ENCODE measurements at regions not wholly inside any gene's neighbourhood (a gene's known extent, or its start where the extent isn't known, plus 50 kb on each side); places are given as distances from the start of the nearest gene placed in this dataset.
A peak's percentile ranks its signal among the peaks of the same experiment; 100 is the strongest.

GRCh38 chr2:611519-611918 is 65.7 kb downstream of the TMEM18 start:
- no peak overlapping the region for H3K4me2 ChIP-seq
- Mint-ChIP-seq H3K27me3 (ENCODE audit: insufficient read depth, low read depth) (no peaks in the 10 kb centered on the region), H3K4me1 (peaks cover 18% of the 10 kb centered on the region), H3K36me3 (no peaks in the 10 kb centered on the region), H3K27ac (no peak overlapping the region), H3K4me3 (no peak overlapping the region), H3K9me3 (no peaks in the 10 kb centered on the region)
- H3K9ac ChIP-seq: no peak overlapping the region
- H3F3A ChIP-seq (ENCODE audit: low read depth): no peaks in the 10 kb centered on the region
- no peaks in the 10 kb centered on the region for H3K79me2 ChIP-seq (ENCODE audit: low read depth)
- H3K36me3 ChIP-seq: no peaks in the 10 kb centered on the region
- DNase-seq (ENCODE audit: low spot score): peak; percentile 1
- H3K9me3 ChIP-seq (ENCODE audit: low read depth): no peaks in the 10 kb centered on the region
- no peaks in the 10 kb centered on the region for H3K4me1 ChIP-seq
- no peak overlapping the region for H2AFZ ChIP-seq (replicated peaks)
- no peaks in the 10 kb centered on the region for H3K27me3 ChIP-seq
- H3K27ac ChIP-seq: no peak overlapping the region
- H4K20me1 ChIP-seq (ENCODE audit: low read depth): no peaks in the 10 kb centered on the region
- no peak for TF ChIP-seq CTCF (IDR thresholded peaks at IDR 0.05)
- TF ChIP-seq EZH2 (IDR thresholded peaks at IDR 0.05): no peak
- no peak for TF ChIP-seq EZH2phosphoT487 (IDR thresholded peaks at IDR 0.05)
- no peak overlapping the region for H3K4me3 ChIP-seq

- H3K4me1 Mint-ChIP-seq: peaks cover 18% of the 10 kb centered on the region
- Histone ChIP-seq H4K20me1 (ENCODE audit: low read depth) (no peaks in the 10 kb centered on the region), H2AFZ (replicated peaks) (no peak overlapping the region), H3K27ac (no peak overlapping the region), H3K4me2 (no peak overlapping the region), H3F3A (ENCODE audit: low read depth) (no peaks in the 10 kb centered on the region), H3K4me1 (no peaks in the 10 kb centered on the region), H3K27me3 (no peaks in the 10 kb centered on the region), H3K79me2 (ENCODE audit: low read depth) (no peaks in the 10 kb centered on the region), H3K4me3 (no peak overlapping the region), H3K9ac (no peak overlapping the region), H3K9me3 (ENCODE audit: low read depth) (no peaks in the 10 kb centered on the region), H3K36me3 (no peaks in the 10 kb centered on the region)
- no peaks in the 10 kb centered on the region for H3K27me3 Mint-ChIP-seq (ENCODE audit: insufficient read depth, low read depth)
- no peak overlapping the region for H3K27ac Mint-ChIP-seq
- TF ChIP-seq EZH2phosphoT487 (IDR thresholded peaks at IDR 0.05): no peak
- no peak for TF ChIP-seq CTCF (IDR thresholded peaks at IDR 0.05)
- TF ChIP-seq EZH2 (IDR thresholded peaks at IDR 0.05): no peak
- no peaks in the 10 kb centered on the region for H3K9me3 Mint-ChIP-seq
- no peaks in the 10 kb centered on the region for H3K36me3 Mint-ChIP-seq
- no peak overlapping the region for H3K4me3 Mint-ChIP-seq
- DNase-seq (ENCODE audit: low spot score): peak; percentile 0
These were observed 66.7 kb downstream of the TMEM18 start for GRCh38 chr2:610491-610890.

- no peaks in the 10 kb centered on the region for H3K36me3 ChIP-seq
- no peak overlapping the region for H3K9ac ChIP-seq
- H3K9me3 Mint-ChIP-seq: no peaks in the 10 kb centered on the region
- H3F3A ChIP-seq (ENCODE audit: low read depth): peaks cover 2% of the 10 kb centered on the region
- H3K4me2 ChIP-seq: no peak overlapping the region
- H3K79me2 ChIP-seq (ENCODE audit: low read depth): no peaks in the 10 kb centered on the region
- no peaks in the 10 kb centered on the region for H4K20me1 ChIP-seq (ENCODE audit: low read depth)
- no peaks in the 10 kb centered on the region for H3K4me1 ChIP-seq
- H3K27ac Mint-ChIP-seq: peak overlapping the region; percentile 54
- no peaks in the 10 kb centered on the region for H3K9me3 ChIP-seq (ENCODE audit: low read depth)
- H3K36me3 Mint-ChIP-seq: no peaks in the 10 kb centered on the region
- no peak for DNase-seq (ENCODE audit: low spot score)
- no peaks in the 10 kb centered on the region for H3K27me3 Mint-ChIP-seq (ENCODE audit: insufficient read depth, low read depth)
- no peak overlapping the region for H3K4me3 ChIP-seq
- H3K4me1 Mint-ChIP-seq: peaks cover 18% of the 10 kb centered on the region
- no peak overlapping the region for H3K27ac ChIP-seq
- H3K27me3 ChIP-seq: no peaks in the 10 kb centered on the region
- no peak overlapping the region for H3K4me3 Mint-ChIP-seq
- TF ChIP-seq EZH2 (IDR thresholded peaks at IDR 0.05): no peak
- TF ChIP-seq EZH2phosphoT487 (IDR thresholded peaks at IDR 0.05): no peak
- TF ChIP-seq CTCF (IDR thresholded peaks at IDR 0.05): no peak
- H2AFZ ChIP-seq (replicated peaks): no peak overlapping the region
These were observed 67.3 kb downstream of the TMEM18 start for GRCh38 chr2:609881-610280.
